ENCODE measurements at regions not wholly inside any gene's neighbourhood (a gene's known extent, or its start where the extent isn't known, plus 50 kb on each side); places are given as distances from the start of the nearest gene placed in this dataset.

GRCh38 chr13:84433024-84433423 lies 550.8 kb upstream of the SLITRK1 start:
- TF ChIP-seq REST (IDR thresholded peaks at IDR 0.05; ENCODE audit: insufficient read depth in 1 of 2, low read depth in 2 of 2, low read length in 2 of 2) (no peak), SIN3A (IDR thresholded peaks at IDR 0.05; ENCODE audit: borderline replicate concordance, insufficient read depth, low read length) (no peak), TAF1 (IDR thresholded peaks at IDR 0.05; ENCODE audit: borderline replicate concordance, insufficient read depth, low read length) (no peak), POLR2AphosphoS5 (IDR thresholded peaks at IDR 0.05; ENCODE audit: low read depth, low read length) (no peak), FOXP2 (optimal IDR thresholded peaks at IDR 0.05; ENCODE audit: borderline replicate concordance, extremely low read depth, extremely low read length, insufficient read depth) (no peak)

GRCh38 chr13:84431646-84432045 lies 549.4 kb upstream of the SLITRK1 start:
- TF ChIP-seq TAF1 (IDR thresholded peaks at IDR 0.05; ENCODE audit: borderline replicate concordance, insufficient read depth, low read length) (no peak), SIN3A (IDR thresholded peaks at IDR 0.05; ENCODE audit: borderline replicate concordance, insufficient read depth, low read length) (no peak), POLR2AphosphoS5 (IDR thresholded peaks at IDR 0.05; ENCODE audit: low read depth, low read length) (no peak), REST (IDR thresholded peaks at IDR 0.05; ENCODE audit: insufficient read depth in 1 of 2, low read depth in 2 of 2, low read length in 2 of 2) (no peak), FOXP2 (optimal IDR thresholded peaks at IDR 0.05; ENCODE audit: borderline replicate concordance, extremely low read depth, extremely low read length, insufficient read depth) (no peak)

GRCh38 chr13:84430446-84430845 lies 548.2 kb upstream of the SLITRK1 start:
- TF ChIP-seq POLR2AphosphoS5 (IDR thresholded peaks at IDR 0.05; ENCODE audit: low read depth, low read length) (no peak), TAF1 (IDR thresholded peaks at IDR 0.05; ENCODE audit: borderline replicate concordance, insufficient read depth, low read length) (no peak), FOXP2 (optimal IDR thresholded peaks at IDR 0.05; ENCODE audit: borderline replicate concordance, extremely low read depth, extremely low read length, insufficient read depth) (no peak), REST (IDR thresholded peaks at IDR 0.05; ENCODE audit: insufficient read depth in 1 of 2, low read depth in 2 of 2, low read length in 2 of 2) (no peak), SIN3A (IDR thresholded peaks at IDR 0.05; ENCODE audit: borderline replicate concordance, insufficient read depth, low read length) (no peak)

DNA sequence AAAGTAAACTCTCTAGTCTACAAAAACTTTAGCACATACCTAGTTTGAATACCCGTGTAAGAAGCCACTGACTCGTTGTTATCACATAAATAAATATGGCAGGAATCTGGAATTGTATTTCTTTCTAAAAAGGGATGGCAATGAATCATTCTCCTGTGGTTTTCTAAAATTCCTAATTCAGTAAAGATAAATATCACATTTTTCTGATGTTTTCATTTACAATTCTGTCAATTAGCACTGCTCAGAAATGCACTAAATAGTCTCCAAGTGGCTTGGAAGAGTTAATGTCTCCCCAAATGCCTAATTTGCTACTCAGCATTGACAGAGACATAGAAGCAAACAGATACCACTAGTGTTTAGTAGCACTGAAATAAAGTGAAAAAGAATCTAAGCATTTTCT lies 547.7 kb upstream of the SLITRK1 start:
- no peak for TF ChIP-seq POLR2AphosphoS5 (IDR thresholded peaks at IDR 0.05; ENCODE audit: low read depth, low read length)
- no peak for TF ChIP-seq REST (IDR thresholded peaks at IDR 0.05; ENCODE audit: insufficient read depth in 1 of 2, low read depth in 2 of 2, low read length in 2 of 2)
- TF ChIP-seq FOXP2 (optimal IDR thresholded peaks at IDR 0.05; ENCODE audit: borderline replicate concordance, extremely low read depth, extremely low read length, insufficient read depth): no peak
- no peak for TF ChIP-seq TAF1 (IDR thresholded peaks at IDR 0.05; ENCODE audit: borderline replicate concordance, insufficient read depth, low read length)
- no peak for TF ChIP-seq SIN3A (IDR thresholded peaks at IDR 0.05; ENCODE audit: borderline replicate concordance, insufficient read depth, low read length)

DNA sequence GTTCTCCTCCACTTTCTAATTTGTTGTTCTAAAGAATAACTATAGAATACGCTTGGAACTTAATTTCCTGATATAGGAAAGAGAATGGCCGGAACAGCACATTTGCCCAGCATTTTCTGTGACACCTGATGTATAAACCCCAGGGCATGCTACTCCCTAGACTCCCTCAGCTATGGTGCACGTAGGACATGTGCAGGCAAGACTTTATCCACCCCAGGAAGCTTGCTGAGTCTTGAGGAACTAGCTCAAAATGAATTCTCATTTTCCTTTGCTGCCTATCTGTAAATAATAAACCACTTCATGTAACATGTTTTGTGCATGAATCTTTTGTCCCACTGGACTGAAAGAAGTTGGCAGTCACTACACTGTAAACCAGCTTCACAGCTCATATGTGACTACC lies 535.8 kb upstream of the SLITRK1 start:
- TF ChIP-seq TAF1 (IDR thresholded peaks at IDR 0.05; ENCODE audit: borderline replicate concordance, insufficient read depth, low read length) (no peak), REST (IDR thresholded peaks at IDR 0.05; ENCODE audit: insufficient read depth in 1 of 2, low read depth in 2 of 2, low read length in 2 of 2) (no peak), POLR2AphosphoS5 (IDR thresholded peaks at IDR 0.05; ENCODE audit: low read depth, low read length) (no peak), SIN3A (IDR thresholded peaks at IDR 0.05; ENCODE audit: borderline replicate concordance, insufficient read depth, low read length) (no peak), FOXP2 (optimal IDR thresholded peaks at IDR 0.05; ENCODE audit: borderline replicate concordance, extremely low read depth, extremely low read length, insufficient read depth) (no peak)
